GM21528 (cell line): ENCODE measurements at regions not wholly inside any gene's neighbourhood (a gene's known extent, or its start where the extent isn't known, plus 50 kb on each side); places are given as distances from the start of the nearest gene placed in this dataset.
"Not testable (repeated sequence)": the region's sequence is repeated elsewhere in the genome, so short reads cannot be mapped to it uniquely, and the experiment has no call there.

ENCODE experiments used
- ATAC-seq: cut with Tn5 transposase; IDR thresholded peaks from one replicate; pipeline ENCODE4 v1.9.1; 2021; ENCODE audit warnings: mild to moderate bottlenecking, moderate library complexity; ENCODE audit not compliant: unreplicated experiment, low FRiP score

DNA sequence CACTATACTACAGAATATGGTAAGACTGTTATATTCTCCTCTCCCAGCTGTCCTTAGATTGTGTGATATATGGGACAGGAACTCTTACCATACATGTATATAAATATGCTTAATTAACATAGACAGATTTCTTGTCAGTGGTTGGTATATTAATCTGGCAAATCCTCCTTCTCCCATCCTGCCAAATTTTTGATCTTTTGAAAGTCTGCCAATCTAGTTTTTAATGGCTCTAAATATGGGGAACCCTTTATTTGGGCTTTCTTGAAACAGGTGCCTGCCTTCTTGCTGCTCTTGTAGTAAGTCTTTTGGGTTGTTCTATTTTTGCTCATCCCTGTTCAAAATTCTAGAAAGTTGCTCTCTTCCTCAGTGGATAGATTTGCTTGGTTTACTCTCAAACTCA, 63.5 kb downstream of the SPATA31D1 start:
- ATAC-seq, result no peak

GRCh38 chr9:82054264-82055015, 65.9 kb downstream of the SPATA31D1 start:
- ATAC-seq, result no peak

DNA sequence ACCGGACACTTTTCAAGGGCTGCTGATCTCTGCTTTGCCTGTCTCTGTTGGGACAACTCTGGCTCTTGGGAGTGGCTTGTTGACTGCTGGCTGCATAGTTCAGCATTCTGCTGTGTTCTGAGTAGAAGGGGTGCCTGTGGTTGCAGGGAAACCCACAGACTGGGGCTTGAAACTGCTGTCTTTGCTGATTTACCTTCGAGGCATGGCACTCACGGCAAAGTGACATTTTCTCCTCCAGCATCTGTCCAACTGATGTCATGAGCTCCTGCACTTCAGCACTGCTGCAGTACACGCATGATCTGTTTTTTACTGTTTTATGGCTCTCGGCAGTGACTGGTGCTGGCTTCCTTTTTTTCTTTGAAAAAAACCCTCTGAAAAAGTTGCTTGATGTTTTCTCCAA, 69.2 kb downstream of the SPATA31D1 start:
- no peak for ATAC-seq

DNA sequence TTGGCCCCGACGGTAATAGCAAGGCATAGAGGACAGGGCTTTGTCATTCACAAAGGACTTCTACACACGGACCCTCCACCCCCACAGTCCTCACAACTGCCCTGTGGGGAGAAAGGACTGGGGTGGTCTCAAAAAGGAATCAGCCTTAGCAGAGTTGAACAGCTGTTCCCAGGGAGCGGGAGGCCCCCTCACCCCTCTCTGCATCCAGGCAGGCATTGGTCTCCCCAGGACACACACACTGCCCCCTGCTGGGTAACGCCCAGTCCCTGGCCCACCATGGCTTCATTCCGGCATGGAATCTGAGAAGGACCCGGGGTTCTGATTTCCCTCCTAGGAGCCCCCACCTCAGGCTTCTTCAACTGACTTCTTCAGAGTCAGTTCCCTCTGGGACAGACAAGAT, 73.2 kb downstream of the SPATA31D1 start:
- not testable (repeated sequence) for ATAC-seq

- ATAC-seq, result no peak
Measured at GRCh38 chr9:82062245-82062644, 73.7 kb downstream of the SPATA31D1 start.

DNA sequence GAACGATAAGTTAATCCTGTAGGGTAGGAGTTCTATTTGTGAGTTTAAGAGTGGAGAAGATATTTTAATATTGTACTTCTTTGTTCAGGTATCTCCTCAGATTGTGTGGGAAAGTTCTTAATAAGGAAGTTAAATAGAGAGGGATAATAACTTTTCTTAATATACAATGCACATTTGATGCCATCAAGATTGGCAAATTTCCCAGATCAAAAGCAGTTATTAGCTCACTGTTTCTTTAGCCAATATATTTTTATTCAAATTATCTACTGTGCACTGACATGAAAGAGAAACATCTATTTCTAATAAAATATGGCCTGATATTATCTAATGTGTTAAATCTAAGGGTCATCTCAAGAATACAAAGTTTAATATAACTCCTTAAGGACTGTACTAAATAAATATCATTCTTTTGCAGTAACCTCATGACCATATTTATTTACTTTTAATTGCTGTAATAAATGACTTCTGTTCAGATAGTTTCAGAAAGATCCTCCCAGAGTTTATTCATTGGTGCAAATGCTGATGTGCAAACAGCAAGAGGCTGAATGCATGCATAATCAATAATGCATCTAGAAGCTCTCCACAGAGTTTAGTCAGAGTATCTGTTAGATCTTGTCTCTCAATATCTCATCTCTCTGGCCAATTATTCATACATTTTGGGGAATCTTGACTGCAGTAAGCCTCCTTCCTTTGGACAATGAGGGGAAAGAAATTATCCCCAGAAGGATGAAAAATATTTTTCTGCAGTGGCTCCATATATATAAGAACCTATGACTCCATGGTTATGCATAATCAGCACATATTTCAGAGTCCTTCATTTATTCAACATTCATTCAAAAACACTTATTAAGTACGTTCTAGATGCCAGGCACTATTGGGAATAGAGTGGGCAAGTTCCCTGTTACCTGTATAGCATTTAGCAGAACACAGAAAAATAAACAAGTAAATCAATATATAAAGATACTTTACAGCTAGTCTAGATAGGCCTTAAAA, 85.3 kb downstream of the SPATA31D1 start:
- no peak for ATAC-seq

GRCh38 chr9:82080265-82080664, 91.7 kb downstream of the SPATA31D1 start:
- ATAC-seq, result no peak

- ATAC-seq, result no peak
Measured at GRCh38 chr9:82081496-82081895, 92.9 kb downstream of the SPATA31D1 start.

DNA sequence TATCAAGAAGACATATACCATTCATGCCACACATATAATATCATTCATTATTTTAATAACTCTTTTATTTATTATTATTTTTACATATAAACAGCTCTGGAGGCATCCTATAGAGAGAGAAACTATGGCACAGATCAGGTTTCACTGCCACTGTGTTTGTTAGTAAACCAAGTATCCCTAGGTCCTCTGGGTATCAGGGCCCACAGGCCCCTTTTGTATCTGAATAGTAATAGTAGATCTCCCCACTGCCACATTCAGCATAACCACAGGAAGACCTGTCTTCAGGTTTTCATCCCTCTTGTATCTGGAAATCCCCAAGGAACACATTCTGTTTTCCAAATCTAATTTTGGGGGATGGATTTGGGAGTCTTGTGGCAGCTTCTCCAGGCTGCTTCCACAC, 94.0 kb downstream of the SPATA31D1 start:
- ATAC-seq, result no peak

- ATAC-seq, result no peak
Measured at GRCh38 chr9:82088591-82088990, 100.0 kb downstream of the SPATA31D1 start.

- ATAC-seq, result no peak
Measured at GRCh38 chr9:82090046-82090445, 101.5 kb downstream of the SPATA31D1 start.

- no peak for ATAC-seq
Measured at GRCh38 chr9:82091100-82091499, 102.5 kb downstream of the SPATA31D1 start.

DNA sequence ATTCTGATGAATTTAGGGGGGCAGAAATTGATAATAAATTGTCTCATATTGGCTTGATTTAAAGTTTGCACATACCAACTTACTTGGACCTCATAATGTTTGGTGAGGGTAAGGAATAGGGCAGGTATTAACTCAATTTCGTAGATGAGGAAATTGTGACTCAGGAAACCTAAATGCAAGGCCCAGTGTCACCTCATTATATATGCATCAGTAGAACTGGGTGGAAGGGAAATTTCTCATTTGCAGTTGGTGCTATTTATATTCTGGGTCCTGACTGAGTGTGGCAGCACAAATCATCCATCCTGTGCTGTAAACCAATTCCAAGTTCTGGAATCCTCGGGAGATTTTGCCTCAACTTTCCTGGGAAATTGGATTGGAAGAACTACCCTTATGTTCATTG, 103.0 kb downstream of the SPATA31D1 start:
- no peak for ATAC-seq

- no peak for ATAC-seq
Measured at GRCh38 chr9:82101475-82101874, 112.9 kb downstream of the SPATA31D1 start.

GRCh38 chr9:82104252-82104651, 115.7 kb downstream of the SPATA31D1 start:
- no peak for ATAC-seq

- ATAC-seq, result no peak
Measured at GRCh38 chr9:82105729-82106128, 117.2 kb downstream of the SPATA31D1 start.

DNA sequence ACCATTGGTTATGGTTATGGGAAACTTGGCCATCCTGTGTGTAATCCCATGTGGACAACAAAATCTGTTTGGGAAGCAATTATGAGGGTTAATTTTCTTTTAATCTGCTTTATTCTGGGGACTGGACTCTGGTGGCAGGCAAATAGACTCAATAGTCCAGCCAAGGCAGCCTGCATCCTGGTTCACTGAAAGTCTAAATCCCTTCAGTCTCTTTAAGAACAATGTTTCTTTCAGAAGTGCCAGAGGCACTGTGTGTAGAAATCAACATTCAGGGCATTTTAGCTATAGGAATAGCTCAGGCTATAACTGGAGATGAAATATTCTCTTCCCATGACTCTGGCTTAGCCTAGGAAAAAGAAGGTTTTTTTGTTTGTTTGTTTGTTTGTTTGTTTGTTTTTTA, 118.0 kb downstream of the SPATA31D1 start:
- ATAC-seq, result no peak

GRCh38 chr9:82108474-82108873, 119.9 kb downstream of the SPATA31D1 start:
- no peak for ATAC-seq

GRCh38 chr9:82108941-82109340, 120.4 kb downstream of the SPATA31D1 start:
- no peak for ATAC-seq

- no peak for ATAC-seq
Measured at GRCh38 chr9:82109626-82110025, 121.1 kb downstream of the SPATA31D1 start.

GRCh38 chr9:82110881-82111280, 122.3 kb downstream of the SPATA31D1 start:
- no peak for ATAC-seq
